Embryonic facial prominence (tissue), 1 donor: ENCODE measurements at regions not wholly inside any gene's neighbourhood (a gene's known extent, or its start where the extent isn't known, plus 50 kb on each side); places are given as distances from the start of the nearest gene placed in this dataset.
"Not testable (repeated sequence)": the region's sequence is repeated elsewhere in the genome, so short reads cannot be mapped to it uniquely, and the experiment has no call there.

ENCODE experiments used
- DNase-seq: peaks from one replicate; pipeline ENCODE4 v3.0.0-alpha.2; 2016; ENCODE audit errors: extremely low spot score

DNA sequence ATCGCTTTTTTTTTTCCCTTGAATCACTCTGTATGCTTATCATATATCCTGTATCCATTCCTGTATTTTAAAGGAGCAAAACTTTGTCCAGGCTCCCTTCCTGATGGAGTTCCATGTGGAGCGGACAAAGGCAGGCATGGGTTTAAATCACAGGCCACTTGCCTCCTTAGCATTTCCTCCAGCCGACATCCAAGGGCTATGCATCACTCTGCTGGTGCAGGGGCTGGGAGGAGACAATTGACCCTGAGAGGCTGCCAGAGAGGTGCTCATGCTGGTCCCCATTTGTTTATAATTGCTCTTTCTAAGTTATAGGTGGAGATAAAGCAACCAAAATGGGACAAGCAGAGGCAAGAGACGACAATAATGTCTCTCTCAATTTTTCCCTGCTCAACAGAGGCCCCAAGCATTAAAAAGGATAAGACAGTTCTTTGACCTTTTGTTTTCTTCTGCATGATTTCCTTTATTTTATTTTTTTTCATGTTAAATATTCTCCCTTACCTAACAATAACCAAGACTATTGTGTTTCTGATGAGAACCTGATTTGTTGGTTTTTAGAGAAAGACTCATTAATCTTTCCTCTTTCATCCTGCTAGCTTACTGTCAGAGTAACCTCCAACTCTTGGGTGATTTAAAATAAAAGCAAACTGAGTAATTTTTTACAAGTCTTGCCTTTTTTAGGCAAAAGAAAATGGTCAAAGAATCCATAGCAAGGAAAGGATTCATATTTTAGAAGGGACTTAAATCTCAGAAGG, 353.7 kb downstream of the ADGRL2 start:
- no peak for DNase-seq

DNA sequence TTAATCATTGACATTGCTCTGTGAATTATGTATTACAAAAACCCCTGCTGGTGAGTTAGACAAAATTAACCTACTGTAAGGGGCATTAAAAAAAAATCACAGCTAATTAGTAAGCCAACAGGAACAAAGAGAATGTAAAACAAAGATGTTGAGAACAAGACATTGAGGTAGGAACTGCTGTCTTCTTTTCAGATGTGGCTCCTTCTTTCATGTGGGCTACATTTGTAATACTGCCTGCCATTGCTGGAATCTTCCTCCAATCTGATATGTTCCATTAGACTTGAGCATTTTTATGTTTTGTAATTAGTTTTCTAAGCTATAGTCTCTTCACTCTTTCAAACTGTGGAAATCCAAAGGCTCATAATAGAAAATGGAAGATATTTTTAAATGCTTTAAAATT, 353.0 kb downstream of the ADGRL2 start:
- DNase-seq: no peak

DNA sequence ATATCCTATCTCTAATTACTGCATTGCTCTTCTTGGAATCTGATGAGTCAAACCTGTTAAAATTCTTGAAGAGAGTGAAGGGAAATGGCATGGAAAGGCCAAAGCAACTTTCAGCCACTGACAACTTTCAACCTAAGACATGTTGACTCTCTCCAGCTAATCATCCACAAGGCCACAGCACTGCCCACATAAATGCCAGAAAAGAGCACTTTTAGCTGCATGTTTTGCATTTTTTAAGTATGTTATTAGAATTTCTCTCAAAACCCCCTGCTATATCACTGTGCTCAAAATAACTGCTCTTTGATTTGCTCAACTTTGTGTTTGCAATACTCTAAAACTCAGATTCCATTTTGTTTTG, 352.5 kb downstream of the ADGRL2 start:
- no peak for DNase-seq

DNA sequence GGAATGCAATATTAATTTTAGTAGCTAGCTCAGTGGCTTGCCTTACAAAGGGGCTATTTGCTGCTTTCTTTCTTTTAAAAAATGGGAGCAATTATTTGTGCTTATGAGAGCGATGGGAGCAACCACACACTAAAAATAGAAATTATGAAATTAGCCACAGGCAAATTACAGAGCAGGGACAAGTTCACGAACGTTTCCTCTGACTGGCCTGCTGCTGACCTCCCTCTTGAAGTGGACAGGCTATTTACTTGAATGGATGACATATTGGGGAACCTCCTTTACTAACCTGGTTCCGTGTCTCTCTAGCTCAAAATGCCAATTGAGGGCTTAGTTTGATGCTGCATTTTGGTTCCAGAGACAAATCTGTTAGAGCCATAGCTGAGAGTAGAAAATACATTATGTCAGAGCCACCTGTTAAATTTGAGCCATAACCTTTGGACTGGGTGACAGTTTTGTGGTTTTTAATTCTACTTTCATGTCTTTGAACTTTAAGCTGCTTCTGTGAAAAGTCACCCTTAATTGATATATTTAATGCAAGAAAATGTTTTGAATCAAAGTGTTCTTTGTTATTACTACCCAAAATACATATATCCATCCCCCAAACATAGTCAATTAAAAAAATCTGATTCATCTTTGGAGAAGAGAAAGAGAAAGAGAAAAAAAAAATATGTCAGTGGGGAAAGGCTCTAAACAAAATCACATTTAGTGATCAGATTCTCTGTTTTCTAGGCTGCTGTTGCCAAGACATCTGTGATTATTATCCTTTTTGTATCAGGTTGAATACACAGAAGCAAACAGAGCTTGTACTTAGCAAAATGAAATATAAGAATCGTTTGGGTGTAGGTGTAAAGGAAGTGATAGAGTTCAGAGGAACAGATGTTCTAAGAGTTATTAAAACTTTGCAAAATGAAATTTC, 351.9 kb downstream of the ADGRL2 start:
- no peak for DNase-seq

DNA sequence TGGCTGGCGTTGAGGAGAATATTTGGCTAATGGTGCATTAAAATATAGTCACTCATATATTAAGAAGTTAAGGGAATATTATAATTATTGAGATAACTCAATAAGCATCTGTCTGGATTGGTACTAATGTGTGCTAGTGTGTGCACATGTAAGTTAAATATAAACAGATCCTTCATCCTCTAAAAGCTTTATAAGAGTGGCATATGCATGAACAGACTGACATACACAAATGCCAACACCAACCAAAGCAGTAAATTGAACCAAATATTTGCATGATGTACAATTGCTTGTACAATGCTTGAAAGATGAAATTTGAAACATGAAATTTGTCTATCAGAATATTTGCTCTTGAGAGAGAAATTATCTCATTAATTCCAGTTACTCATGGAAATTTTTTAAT, 344.9 kb downstream of the ADGRL2 start:
- no peak for DNase-seq

DNA sequence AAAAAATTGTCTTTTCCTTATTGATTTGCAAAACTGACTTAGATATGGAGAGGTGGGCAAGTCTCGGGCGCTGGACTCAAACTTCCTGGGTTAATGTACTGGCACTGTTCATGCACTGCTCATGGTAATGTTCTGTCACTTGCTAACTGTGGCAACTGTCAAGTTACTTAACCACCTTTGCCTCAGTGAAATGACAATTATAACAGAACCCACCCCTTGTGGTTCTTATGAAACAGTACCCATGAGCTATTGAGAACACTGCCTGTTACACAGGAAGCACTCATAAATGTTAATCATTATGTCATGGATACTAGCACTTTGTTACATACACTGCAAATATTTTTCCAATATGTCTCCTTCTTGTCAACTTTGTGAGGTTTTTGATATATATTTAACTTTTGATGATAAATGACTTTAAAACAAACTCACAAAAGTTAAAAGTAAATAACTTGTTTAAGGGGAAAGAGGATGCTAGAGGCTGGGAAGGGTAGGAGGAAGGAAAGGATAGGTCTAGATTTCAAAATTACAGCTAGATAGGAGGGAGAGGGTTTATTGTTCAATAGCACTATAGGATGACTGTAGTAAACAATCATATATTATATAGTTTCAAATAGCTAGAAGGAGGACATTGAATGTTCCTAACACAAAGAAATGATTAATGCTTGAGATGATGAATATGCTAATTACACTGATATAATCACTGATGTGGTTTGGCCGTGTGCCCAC, 342.5 kb downstream of the ADGRL2 start:
- DNase-seq: no peak

DNA sequence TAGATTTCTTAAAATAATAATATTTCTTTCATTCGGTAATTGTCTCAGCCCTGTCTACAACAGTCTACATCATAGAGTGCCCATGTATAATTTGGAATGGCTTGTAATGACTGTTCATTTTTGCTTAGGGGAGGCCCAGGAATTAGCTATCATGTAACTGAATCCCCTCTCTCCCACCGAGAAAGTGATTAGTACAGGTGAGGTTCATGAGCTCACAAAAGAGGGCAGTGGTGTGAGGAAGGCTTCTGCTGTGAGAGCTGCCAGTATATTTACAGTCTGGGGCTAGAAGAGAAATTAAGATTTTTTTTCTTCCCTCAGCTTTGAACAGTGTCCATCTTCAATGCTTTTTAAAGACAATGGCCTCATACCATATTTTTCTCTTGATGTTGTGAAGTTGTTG, 340.7 kb downstream of the ADGRL2 start:
- DNase-seq: no peak

DNA sequence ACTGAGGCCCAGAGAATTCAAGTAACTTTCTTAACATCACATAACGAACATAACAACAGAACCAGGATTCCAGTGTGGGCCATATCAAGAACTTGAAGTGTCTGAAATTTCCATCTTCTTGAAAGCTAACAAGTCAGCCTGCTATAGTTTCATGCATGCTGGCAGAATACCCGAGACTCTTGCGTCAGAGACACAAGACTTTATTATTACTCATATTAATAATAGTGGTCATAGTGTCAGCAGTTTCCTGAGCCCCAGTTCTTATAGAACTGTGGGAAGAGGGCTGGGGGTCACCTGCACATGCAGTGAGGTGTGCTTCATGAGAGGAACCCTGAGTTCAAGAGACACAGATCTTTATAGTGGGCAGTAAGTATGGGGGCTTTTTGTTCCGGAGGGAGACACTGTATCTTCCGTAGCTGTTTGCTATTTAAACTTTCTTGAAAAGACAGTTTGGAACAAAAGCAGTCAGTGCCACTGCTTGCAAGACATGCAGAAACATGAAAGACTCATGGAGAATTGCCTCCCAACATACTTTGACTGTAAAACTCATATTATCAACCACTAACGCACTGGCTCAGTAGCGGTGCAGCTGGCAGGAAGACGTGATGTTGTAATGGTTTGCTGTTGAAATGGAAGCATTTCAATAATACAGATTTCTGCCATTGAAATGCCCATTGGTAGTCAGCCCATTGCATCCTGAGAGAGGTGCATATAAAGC, 339.2 kb downstream of the ADGRL2 start:
- no peak for DNase-seq

DNA sequence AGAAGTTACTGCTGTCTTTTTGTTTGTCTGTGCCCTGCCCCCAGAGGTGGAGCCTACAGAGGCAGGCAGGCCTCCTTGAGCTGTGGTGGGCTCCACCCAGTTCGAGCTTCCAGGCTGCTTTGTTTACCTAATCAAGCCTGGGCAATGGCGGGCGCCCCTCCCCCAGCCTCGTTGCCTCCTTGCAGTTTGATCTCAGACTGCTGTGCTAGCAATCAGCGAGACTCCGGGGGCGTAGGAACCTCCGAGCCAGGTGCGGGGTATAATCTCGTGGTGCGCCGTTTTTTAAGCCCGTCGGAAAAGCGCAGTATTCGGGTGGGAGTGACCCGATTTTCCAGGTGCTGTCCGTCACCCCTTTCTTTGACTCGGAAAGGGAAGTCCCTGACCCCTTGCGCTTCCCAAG, 335.6 kb downstream of the ADGRL2 start:
- DNase-seq: not testable (repeated sequence)

DNA sequence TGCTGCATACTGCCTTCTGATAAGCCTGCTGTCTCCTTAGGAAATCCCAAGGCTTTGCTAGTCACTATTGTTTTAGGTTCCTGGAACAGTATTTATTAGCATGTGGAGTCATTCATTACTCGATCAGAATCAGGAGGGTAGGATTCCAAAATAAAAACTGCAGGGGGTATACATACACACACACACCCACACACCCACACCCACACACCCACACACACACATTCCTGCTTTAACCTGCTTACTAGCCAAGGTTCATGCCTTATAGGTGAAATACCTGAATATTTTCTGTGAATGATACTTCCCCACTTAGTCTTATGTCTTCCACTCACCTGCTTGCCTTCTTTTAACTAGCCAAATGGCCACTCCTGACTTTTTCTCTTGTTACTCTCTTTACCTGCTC, 325.1 kb downstream of the ADGRL2 start:
- DNase-seq: no peak

DNA sequence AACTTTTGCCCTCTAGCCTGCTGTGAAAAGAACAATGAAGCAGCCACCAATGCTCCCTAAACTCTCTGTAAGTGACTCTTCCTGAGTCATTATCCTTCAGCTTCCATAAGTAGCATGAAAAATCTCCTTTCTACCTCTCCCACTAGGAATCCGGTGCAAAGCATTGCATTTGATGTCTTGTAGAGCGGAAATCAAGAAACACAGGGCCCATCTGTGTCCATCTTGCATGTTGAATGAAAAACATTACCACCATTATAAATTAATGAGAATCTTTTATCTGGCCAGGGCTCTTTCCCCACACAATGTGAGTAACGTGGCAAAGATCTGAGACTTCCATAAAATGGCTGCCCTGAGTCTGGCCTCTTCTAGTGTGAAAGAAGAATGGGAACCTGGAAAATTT, 324.4 kb downstream of the ADGRL2 start:
- DNase-seq: no peak

DNA sequence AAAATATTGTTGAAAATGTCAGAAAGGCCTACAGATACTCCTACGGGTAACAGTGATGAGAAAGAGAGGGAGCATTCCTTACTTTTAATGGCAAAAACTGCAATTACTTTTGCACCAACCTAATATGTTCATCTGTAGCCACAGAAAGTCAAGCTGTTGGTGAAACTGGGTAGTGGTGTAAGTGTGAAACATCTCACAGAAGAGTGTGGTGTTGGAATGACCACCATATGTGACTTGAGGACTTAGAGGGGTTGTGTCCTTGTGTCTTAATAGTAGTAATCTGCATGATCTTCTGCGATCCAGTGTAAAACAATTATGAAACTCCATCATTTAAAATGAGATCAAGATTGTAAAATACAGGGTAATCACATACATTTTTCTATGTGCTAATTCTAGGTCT, 320.7 kb downstream of the ADGRL2 start:
- DNase-seq: no peak

DNA sequence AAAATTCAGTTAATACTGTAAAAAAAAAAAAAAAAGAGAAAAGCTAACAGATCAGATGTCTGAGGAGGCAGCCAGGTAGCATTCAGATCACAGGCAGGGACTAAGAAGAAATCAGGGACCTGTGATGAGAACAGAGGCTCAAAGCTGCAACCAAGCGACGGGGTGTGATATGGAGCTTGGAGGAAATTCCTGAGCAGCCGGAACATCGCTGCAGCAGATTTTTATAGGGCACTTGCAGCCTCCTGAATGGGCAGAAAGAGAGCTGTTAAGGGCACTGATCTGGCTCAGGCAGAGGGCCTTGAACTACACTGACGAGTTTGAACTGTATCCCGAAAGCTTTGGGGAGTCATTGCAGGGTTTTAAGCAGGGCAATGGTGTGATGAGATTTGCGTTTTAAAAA, 315.4 kb downstream of the ADGRL2 start:
- DNase-seq: no peak

DNA sequence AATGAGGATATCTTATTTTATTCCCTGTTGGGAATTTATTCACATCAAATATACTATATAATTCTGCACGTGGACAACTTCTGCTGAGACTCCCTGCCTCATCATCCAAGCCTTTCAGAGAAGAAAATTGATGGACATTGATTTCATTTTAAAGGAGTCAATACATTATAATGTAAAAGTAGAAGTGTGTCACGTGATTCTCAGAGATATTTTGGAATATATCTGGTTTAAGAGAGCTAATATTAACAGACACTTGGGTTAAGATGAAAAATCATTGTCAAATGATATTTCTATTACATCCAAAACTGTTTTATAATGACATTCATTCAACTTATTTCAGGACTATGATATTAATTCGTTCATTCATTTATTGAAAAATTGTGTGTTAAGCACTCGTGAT, 314.2 kb downstream of the ADGRL2 start:
- DNase-seq: no peak

DNA sequence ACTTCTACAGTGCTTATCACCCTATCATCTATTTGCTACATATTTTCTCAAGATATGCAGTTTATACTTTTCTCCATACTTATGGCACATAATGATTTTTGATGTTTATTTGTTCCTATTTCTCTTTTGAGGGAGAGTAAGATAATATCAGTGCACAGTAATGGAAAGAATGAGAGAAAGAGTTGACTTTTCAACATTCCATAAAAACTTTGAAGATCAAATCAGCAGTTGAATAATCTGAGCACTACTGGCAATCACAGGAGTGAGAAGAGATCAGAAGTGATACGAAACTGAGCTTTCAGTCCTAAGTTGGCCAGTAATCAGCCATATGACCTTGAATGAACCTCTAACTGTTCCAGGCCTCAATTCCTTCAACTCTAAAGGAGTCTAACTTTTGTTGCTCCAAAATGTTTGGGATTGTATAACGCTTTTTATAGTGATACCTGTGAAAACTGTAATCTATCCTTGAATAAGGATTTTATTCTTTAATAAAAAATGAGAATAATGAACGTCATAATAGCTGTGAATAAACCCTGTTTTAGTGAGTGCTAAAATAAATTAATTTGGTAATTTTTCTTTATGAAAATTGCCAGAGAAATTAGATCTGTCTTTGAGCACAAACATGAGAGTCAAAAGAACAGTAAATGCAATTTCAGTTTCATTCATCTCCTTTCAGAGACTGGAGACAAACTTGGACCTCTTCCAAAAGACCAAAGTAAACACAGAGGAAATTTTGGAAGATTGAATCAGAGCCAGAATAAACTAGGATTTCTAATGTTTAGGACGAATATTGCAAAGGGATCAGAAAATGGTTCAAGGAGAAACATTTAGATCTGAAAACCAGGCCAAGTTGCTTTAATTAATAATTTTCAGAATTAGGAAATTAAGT, 309.9 kb downstream of the ADGRL2 start:
- no peak for DNase-seq

DNA sequence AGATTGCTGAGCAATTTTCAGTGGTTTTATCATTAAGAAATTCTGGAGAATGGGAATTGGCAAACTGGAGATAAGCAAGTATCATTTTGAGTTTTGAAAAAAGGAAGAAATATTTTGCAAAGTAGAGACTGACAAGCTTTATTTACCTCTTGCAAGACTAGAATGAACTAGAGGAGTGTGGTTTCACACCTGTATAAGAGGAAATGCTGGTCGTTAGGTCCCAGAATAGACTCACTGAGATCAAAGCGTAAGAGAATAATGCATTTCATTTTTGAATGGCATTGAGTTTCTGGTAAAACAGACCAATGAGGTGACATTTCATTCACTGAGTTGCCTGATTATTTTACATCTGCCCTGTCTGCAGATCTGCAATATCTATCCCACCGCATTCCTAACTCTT, 308.1 kb downstream of the ADGRL2 start:
- no peak for DNase-seq

DNA sequence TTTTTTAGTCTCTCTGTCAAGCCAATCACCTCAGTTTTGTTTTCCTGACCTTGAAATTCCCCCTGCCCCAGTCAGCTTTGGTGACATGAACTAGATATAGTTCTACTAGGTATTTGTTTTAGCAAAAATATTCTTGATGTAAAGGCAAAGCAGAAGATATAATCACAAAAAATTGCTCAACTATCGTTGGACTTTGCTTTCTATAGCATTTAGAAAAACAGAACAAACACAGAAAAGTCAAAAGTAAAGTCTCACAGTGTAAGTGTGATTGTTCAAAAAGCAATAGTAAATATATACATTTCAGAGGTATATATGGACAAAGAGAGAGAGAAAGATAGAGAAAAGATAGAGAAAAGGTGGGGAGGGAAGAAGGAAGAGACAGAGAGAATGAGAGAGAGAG, 305.9 kb downstream of the ADGRL2 start:
- DNase-seq: no peak

DNA sequence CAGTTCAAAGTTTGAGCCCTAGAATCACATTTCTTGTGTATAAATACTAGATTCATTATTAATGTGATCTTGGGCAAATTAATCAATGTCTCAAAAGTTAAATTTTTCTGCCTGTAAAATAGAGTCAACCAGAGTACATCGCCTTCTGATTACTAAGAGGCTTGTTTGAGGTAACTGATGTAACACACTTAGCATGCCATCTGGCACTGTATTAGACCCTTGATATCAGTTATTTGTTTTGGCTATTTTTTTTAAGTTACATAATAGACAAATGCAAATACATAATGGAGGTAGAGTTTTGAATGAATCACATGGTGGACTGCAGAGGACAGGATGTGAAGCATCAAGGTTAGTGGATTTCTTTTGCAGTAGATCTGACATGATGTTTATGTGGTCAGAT, 298.4 kb downstream of the ADGRL2 start:
- DNase-seq: no peak

DNA sequence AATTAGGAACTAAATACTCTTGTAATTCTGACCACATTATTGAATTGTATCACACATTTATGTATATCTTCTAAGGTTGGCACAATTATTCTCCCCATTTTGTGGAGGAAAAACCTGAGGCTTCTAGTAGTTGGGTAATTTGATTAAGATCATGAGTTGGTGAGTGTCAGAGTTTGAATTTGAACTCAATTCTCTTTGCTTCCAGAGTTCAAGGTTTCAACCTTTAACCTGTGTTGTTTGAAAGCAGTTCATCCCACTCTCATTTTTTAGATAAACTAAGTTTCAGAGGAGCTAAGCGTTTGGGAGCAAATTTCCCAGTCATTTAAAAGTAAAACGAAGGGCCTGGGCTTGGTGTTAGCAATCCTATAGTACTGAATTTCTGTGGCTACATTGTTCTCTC, 293.4 kb downstream of the ADGRL2 start:
- no peak for DNase-seq

DNA sequence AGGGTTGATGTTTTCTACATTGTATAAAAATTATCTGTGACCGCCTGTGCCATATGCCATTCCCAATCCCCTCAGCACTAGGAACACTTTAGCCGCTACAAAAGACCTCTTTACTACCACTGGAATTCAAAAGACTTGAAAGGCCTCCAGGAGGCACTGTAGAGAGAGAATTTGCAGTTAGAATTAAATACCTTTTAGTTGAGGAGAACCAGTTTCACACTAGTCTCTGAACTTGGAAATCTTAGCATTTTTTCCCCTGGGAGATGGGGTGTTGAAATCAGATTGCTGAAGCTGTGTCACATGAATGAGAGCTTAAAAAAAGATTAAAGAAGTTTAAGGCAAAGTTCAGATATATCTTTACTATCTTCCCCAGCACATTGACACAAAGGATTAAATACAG, 291.0 kb downstream of the ADGRL2 start:
- no peak for DNase-seq

DNA sequence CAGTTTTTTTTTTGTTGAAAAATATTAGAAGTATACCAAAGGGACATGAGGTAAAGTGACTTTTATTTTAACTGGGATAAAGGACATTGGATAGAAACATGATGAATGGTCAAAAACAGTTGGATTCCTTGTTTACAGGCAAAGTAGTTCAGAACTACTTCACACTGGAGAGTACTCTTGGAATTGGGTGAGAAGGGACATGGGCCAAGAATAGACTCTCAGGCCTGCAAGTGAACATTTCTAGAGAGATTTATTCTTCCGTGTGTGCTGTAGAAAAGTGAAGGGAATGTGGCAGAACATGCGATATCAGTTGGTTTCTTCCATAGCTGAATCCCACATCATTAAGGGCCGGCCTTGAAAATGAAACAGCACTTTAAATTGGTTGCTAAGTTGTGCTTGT, 290.5 kb downstream of the ADGRL2 start:
- no peak for DNase-seq
